GM19395 (cell line): ENCODE measurements at regions not wholly inside any gene's neighbourhood (a gene's known extent, or its start where the extent isn't known, plus 50 kb on each side); places are given as distances from the start of the nearest gene placed in this dataset.

Experiments
- ATAC-seq: cut with Tn5 transposase; IDR thresholded peaks from one replicate; pipeline ENCODE4 v1.9.1; 2021; ENCODE audit warnings: mild to moderate bottlenecking, moderate library complexity; ENCODE audit not compliant: unreplicated experiment

DNA sequence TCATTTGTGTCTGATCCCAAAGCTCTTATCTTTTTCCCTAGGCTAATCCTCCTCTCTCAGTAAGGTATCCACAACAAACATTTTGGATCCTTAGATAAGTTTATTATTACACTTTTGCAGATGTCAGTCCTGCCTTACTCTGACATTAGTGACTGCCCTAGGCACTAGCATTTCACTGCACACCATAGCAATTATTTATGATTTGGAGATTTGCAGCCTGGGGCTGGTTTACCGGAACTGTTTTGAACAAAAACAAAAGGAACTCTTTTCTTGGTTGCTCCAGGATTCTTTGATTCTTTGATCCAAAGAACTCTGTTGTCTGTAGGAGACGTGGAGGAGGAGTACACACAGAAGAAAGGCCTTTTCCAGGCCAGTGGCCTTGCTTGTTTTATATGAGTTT, 80.4 kb downstream of the EDNRB start:
- ATAC-seq, result no peak

DNA sequence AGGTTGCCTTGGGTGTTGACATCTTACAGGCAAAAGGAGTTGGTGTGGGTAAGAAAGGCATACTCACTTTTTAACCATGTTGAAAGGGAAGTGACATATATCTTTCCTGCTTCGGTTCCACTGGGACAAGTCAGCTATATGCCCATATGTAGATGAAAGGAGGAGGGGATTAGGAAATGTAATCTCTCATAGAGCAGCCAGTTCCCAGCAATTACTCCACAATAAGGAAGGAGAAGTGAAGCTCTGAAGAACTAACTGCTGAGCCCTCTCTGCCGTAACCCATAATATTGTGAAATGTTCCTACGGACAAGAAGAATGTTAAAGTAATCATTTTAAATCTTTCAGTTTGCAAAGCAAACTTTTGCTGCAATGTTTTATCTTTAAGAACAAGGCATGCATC, 82.2 kb downstream of the EDNRB start:
- no peak for ATAC-seq

GRCh38 chr13:77833331-77833863, 85.2 kb downstream of the EDNRB start:
- ATAC-seq, result no peak

DNA sequence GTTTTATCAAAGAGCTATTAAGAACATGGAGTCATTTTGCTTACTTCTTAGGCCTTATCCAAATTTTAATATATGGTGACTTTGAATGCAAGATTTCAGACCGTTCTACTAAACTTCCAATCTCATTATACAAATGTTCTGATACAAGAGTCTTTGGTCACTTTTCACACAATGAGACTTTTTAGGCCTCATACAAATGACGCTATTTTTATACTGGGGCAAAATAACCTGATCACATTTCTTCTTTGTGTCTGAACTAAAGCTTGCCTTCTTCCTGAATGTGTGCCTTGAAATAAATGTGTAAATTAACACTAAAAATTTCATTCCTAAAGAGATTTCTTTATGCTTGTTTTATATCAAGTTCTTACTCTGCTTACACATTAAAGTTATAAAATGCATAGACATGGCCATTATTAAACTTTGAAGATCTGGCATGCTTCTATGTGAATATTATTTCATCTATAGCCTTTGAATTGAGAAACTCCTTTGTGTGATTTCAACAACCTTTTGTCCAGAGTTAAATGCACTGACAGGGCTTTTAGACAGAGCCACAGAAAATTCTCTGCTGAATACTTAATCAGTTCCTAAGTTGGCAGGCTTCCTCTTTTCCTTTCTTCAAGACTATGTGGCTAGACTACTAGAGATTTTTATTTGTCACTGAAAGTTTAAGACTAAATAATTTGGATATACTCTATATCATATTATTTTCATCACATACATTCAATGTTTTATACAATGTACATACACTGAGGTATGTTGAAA, 86.1 kb downstream of the EDNRB start:
- no peak for ATAC-seq

DNA sequence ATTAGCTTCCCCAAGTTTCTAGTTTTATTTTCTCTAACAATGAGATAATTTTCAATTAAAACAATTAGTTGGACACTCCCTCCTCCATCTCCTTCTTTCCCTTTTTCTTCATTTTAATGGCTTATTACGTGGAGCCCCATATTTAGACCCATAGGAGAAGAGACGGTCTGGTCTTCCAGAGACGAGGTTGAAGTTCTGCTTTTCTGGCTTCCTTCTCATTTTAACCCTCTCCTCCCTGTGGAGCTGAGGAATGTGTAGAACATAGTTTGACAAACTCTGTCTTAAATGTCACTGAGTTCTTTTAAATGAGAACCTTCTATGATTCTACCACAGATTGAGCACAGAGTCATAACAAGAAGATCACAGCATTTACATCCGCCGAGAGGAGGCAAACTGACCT, 86.8 kb downstream of the EDNRB start:
- no peak for ATAC-seq

DNA sequence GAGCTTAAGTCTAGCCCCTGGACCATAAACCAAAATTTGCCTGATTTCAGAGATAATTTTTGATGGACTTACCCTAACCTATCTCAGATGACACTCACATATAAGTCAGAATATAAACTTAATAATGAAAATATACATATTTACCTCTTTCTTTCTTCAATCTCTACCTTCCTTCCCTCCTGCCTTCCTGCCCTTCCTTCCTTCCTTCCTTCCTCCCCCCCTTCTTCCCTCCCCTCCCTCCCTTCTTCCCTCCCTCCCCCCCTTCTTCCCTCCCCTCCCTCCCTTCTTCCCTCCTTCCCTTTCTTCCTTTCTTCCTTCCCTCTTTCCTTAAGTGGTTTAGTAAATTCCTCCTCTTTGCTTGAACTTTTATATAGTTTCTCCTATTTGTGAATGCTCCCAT, 88.7 kb downstream of the EDNRB start:
- no peak for ATAC-seq

DNA sequence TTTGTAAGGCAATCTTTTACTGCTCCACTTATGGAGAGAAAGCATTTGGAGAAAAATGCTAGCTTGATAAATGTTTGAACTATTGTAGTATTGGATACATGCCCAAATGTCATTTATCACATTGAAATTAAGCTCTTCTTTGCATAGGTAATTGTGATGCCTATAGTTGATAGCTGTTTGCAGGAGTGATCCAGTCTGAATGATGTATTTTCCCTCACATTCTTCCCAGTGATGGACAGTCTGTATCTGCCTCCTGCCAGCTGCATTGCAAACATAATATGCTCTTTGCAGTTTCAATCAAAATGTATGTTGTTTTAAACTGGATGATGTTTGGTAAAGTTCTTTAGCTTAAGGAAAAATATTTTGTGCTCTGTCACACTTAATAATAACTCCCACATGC, 89.8 kb downstream of the EDNRB start:
- ATAC-seq, result no peak

DNA sequence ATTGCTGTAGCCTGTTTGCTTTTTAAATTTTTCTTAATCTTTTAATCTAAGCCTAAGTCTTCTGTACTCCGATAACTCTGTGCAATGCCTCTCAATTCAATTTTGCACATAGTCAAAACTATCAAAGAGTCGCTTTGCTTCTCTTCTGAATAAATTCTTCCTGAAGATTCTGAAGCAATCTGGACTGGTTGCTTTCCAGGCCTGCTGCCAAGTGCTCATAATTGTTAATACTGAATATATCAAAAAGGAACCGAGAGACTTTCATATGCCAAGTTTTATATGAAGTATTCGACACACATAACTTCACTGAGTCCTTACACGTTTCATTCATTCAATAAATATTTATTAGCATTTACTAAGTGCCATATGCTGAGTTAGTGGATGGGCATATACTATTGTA, 91.3 kb downstream of the EDNRB start:
- ATAC-seq, result no peak

DNA sequence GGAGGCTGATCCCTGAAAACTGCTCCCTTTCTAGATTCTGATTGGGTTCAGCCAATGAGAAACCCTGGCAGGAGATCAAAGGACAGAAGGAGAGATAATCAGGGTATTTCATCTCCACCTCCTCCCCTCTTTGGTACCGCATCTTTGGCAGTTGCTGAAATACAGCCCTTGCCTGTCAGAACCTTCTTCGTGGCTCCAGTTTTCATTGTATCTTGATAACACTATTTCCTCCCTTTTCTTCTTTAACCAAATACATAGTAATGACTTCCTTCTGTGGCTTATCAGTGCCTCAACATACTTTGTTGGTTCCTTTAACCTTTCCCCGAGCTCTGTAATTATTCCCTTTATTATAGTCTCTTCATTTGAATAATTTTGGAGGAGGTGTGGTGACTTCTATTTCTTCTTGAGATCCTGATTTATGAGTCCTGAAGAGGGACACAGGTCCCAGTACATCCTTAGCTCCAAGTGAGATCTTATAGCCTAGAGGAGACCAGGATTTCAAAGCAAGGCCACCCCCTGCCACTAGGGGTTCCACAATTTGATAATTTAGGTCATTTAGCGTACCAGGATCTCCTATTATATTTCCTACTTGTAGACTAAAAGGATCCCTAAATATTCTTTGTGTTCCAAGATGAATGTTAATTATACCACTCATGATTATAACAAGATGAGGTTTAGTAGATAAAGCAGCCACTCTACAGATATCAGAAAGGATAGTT, 98.0 kb downstream of the EDNRB start:
- ATAC-seq, result peak; percentile 52

DNA sequence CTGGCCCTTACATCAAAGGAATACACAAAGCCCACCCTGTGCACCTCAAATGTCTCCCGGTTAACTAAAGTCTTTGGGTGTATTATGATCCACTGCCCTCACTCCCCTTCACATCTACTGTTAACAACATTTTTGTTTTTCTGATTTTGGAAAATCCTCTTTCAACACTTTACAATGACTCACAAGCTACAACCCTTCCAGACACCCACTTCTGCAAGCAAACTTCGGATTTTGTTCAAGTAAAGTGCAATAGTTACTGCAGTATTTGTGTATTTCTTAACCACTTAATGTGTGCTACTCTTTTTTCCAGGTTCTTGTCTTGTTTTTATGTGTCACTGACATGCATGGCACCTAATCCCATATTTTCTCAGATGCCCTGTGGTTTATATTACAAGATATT, 101.1 kb downstream of the EDNRB start:
- no peak for ATAC-seq

DNA sequence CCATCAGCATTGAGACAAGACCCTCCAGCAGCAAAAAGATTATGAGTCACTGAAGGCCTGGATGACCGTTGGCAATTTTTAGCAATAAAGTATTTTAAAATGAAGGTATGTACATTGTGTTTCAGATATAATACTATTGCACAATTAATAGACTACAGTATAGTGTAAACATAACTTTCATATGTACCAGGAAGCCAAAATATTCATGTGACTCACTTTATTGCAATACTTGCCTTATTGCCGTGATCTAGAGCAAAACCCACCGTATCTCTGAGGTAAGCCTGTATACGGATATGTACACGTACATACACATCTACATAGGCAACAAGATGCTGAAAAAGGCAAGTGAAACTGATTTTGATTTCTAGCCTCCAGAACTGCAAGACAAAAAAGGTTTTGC, 103.3 kb downstream of the EDNRB start:
- no peak for ATAC-seq
